Peyer's patch (tissue), 4 donors: ENCODE measurements at regions not wholly inside any gene's neighbourhood (a gene's known extent, or its start where the extent isn't known, plus 50 kb on each side); places are given as distances from the start of the nearest gene placed in this dataset.

Source experiments
- CTCF ChIP-seq, 6 experiments: fragments of 450-650 bp in 4 of 6; fragments of 200-600 bp in 2 of 6; sonication (generic) in 1 of 6; IDR thresholded peaks; one replicate each; pipeline ENCODE4 v1.5.1; 2017 to 2019; ENCODE audit warnings: antibody characterized with exemption in 6 of 6, mild to moderate bottlenecking in 3 of 6, moderate library complexity in 1 of 6
- POLR2A ChIP-seq, 2 donors: fragments of 450-650 bp; IDR thresholded peaks; one replicate each; pipeline ENCODE4 v1.5.1; 2017; ENCODE audit warnings: antibody characterized with exemption in 2 of 2, mild to moderate bottlenecking in 2 of 2, moderate library complexity in 2 of 2

- TF ChIP-seq CTCF (IDR thresholded peaks at IDR 0.05) (no peak), POLR2A (IDR thresholded peaks at IDR 0.05) (no peak)
Measured at GRCh38 chr2:136381722-136382633, 264.0 kb upstream of the CXCR4 start.
